Peyer's patch (tissue), 4 donors: ENCODE measurements at regions not wholly inside any gene's neighbourhood (a gene's known extent, or its start where the extent isn't known, plus 50 kb on each side); places are given as distances from the start of the nearest gene placed in this dataset.

Experiments used
- DNase-seq, 3 donors: peaks; one replicate each; pipeline ENCODE4 v3.0.0-alpha.2; 2017 to 2019
- H3K27ac ChIP-seq, 4 donors: fragments of 200-600 bp; sonication (generic); one replicate each; pipeline ENCODE4 v1.5.1; 2016 to 2019
- H3K27me3 ChIP-seq, 2 donors: fragments of 200-600 bp; sonication (generic); one replicate each; pipeline ENCODE4 v1.5.1; 2019
- H3K36me3 ChIP-seq, 3 donors: fragments of 200-600 bp; sonication (generic); one replicate each; pipeline ENCODE4 v1.5.1; 2016 to 2019
- H3K4me1 ChIP-seq, 4 donors: fragments of 200-600 bp; sonication (generic); one replicate each; pipeline ENCODE4 v1.5.1; 2016 to 2019
- H3K4me3 ChIP-seq, 4 donors: fragments of 200-600 bp; sonication (generic); 1 replicate in 3 of 4; 2 replicates in 1 of 4; pipeline ENCODE4 v1.5.1; 2016 to 2019; ENCODE audit warnings: mild to moderate bottlenecking in 1 of 4
- H3K9me3 ChIP-seq, 4 donors: fragments of 200-600 bp; sonication (generic); one replicate each; pipeline ENCODE4 v1.5.1; 2016 to 2019; ENCODE audit warnings: mild to moderate bottlenecking in 1 of 4
- POLR2A ChIP-seq, 2 donors: fragments of 450-650 bp; IDR thresholded peaks; one replicate each; pipeline ENCODE4 v1.5.1; 2017; ENCODE audit warnings: antibody characterized with exemption in 2 of 2, mild to moderate bottlenecking in 2 of 2, moderate library complexity in 2 of 2
- TF ChIP-seq, protein P1 (sequence below), 6 experiments: fragments of 450-650 bp in 4 of 6; fragments of 200-600 bp in 2 of 6; sonication (generic) in 1 of 6; IDR thresholded peaks; one replicate each; pipeline ENCODE4 v1.5.1; 2017 to 2019; ENCODE audit warnings: antibody characterized with exemption in 6 of 6, mild to moderate bottlenecking in 3 of 6, moderate library complexity in 1 of 6

DNA sequence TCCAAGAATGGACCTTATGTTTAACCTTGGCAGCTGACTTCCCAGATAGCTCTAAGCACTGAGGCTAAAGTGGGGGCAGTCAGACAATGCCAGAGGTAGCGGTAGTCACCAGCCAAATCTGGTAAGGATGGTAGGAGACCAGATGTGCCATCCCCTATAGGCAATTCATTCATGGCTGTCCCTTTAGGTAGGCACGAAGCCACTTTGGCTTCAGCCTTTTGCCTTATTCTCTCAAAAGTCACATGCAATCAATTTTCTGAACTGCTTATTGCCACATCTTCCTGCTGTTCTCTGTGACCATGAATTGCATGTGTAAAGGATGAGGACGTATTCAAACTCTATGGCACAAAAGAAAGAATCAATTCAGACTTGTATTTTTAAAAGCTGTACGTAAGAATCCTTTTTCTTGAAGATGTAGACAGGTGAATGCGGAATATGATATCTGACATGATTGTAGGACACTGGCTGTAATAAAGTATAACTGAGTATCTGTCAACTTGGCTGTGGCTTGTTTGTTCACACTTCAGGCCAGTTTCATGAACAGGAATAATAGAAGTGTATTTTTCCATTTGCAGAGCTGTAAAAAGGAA, 611.7 kb downstream of the NR2F1-AS1 start:
- Histone ChIP-seq H3K4me3 (no peak overlapping the region), H3K9me3 (no peaks in the 10 kb centered on the region), H3K4me1 (no peaks in the 10 kb centered on the region), H3K27ac (no peak overlapping the region), H3K27me3 (no peaks in the 10 kb centered on the region), H3K36me3 (no peaks in the 10 kb centered on the region)
- no peak for DNase-seq
- TF ChIP-seq POLR2A (IDR thresholded peaks at IDR 0.05) = no peak
- TF ChIP-seq, protein P1, sequence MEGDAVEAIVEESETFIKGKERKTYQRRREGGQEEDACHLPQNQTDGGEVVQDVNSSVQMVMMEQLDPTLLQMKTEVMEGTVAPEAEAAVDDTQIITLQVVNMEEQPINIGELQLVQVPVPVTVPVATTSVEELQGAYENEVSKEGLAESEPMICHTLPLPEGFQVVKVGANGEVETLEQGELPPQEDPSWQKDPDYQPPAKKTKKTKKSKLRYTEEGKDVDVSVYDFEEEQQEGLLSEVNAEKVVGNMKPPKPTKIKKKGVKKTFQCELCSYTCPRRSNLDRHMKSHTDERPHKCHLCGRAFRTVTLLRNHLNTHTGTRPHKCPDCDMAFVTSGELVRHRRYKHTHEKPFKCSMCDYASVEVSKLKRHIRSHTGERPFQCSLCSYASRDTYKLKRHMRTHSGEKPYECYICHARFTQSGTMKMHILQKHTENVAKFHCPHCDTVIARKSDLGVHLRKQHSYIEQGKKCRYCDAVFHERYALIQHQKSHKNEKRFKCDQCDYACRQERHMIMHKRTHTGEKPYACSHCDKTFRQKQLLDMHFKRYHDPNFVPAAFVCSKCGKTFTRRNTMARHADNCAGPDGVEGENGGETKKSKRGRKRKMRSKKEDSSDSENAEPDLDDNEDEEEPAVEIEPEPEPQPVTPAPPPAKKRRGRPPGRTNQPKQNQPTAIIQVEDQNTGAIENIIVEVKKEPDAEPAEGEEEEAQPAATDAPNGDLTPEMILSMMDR (IDR thresholded peaks at IDR 0.05) = no peak

DNA sequence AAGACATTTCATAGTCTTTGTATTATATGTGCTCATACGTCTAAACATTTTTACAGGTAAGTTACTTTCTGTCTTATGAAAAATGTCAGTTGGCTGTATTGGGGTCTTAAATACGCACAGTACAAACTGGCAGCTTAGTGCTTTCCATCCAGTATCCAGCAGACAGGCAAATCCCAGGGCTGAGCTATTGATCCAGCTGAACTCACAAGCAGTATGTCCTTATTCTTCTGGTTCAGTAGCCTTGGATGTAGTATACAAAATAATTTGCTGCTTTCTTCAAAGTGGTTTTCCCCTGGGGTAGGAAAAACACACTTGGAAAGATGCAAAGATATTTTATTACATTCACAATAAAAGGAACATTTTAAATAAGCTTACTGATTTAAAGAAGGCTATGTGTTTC, 617.2 kb downstream of the NR2F1-AS1 start:
- no peak overlapping the region for H3K4me3 ChIP-seq
- no peak overlapping the region for H3K27ac ChIP-seq
- TF ChIP-seq, protein P1 (IDR thresholded peaks at IDR 0.05) = no peak
- no peak for DNase-seq
- H3K4me1 ChIP-seq = no peaks in the 10 kb centered on the region
- no peaks in the 10 kb centered on the region for H3K36me3 ChIP-seq
- H3K9me3 ChIP-seq = no peaks in the 10 kb centered on the region
- no peaks in the 10 kb centered on the region for H3K27me3 ChIP-seq

DNA sequence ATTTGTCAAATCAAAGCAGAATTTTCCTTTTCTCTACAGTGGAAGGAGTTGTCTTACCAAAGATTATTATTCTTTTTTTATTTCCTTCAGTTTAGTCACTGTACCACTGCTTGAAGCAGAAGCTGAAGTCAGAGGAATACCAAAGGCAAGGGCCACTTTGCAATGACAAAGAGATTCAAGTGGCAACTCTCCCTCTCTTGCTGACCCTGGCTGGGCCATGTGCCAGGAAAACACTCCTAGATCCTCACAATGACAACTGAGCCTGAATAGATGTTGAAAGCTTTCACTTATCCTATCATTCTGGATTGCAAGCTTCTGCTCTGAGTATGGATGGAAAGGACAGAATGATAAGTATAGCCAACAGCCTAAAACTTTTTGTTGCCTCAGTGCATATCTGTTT, 618.3 kb downstream of the NR2F1-AS1 start:
- TF ChIP-seq, protein P1 (IDR thresholded peaks at IDR 0.05) = no peak
- TF ChIP-seq POLR2A (IDR thresholded peaks at IDR 0.05) = no peak
- H3K4me1 ChIP-seq = no peaks in the 10 kb centered on the region

DNA sequence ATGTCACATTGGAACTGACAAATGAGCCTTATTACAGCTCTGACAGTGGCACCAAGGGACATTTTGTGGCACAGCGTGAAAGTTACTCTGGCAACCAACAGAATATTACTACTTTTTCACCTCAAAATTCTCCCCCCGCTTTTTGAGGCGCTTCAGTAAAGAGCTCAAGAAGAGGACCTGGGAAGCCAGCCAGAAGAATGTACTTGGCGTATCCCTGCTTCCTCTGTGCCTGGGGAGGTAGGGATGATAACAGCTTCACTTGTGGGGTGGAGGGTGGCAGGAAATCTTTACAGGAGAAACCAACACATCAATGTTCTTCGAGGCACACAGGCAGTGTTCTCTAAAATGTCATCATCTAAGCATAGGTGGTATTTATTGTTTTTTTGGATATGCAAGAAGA, 624.1 kb downstream of the NR2F1-AS1 start:
- TF ChIP-seq, protein P1 (IDR thresholded peaks at IDR 0.05) = no peak
- no peak for TF ChIP-seq POLR2A (IDR thresholded peaks at IDR 0.05)
- no peak for DNase-seq
- H3K4me1 ChIP-seq = no peaks in the 10 kb centered on the region

More for the DNA sequence above, 618.3 kb downstream of the NR2F1-AS1 start:
- H3K9me3 ChIP-seq = no peaks in the 10 kb centered on the region
- H3K27ac ChIP-seq = no peak overlapping the region
- no peaks in the 10 kb centered on the region for H3K36me3 ChIP-seq
- H3K27me3 ChIP-seq = no peaks in the 10 kb centered on the region
- H3K4me3 ChIP-seq = no peak overlapping the region
- no peak for DNase-seq

DNA sequence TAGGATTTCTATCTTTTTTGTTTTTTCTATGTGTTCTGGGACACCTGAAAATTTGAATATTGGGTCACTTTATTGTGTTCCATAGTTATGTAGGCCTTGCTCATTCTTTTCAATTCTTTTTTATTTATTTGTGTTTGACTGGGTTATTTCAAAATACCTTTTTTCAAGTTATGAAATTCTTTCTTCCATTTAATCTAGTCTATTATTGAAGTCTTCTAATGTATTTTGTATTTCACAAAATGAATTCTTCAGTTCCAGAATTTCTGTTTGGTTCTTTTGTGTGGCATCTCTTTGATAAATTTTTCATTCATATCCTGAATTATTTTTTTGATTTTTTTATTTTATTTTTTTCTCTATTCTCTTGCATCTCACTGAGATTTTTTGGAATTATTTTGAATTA, 628.8 kb downstream of the NR2F1-AS1 start:
- H3K27ac ChIP-seq = no peak overlapping the region
- H3K36me3 ChIP-seq = no peaks in the 10 kb centered on the region
- TF ChIP-seq, protein P1 (IDR thresholded peaks at IDR 0.05) = no peak
- TF ChIP-seq POLR2A (IDR thresholded peaks at IDR 0.05) = no peak
- H3K4me1 ChIP-seq = no peaks in the 10 kb centered on the region
- H3K4me3 ChIP-seq = no peak overlapping the region
- H3K27me3 ChIP-seq = no peaks in the 10 kb centered on the region
- no peak for DNase-seq
- H3K9me3 ChIP-seq = no peaks in the 10 kb centered on the region

More for the DNA sequence above, 624.1 kb downstream of the NR2F1-AS1 start:
- no peaks in the 10 kb centered on the region for H3K27me3 ChIP-seq
- H3K27ac ChIP-seq = no peak overlapping the region
- H3K36me3 ChIP-seq = no peaks in the 10 kb centered on the region
- no peak overlapping the region for H3K4me3 ChIP-seq
- H3K9me3 ChIP-seq = no peaks in the 10 kb centered on the region

DNA sequence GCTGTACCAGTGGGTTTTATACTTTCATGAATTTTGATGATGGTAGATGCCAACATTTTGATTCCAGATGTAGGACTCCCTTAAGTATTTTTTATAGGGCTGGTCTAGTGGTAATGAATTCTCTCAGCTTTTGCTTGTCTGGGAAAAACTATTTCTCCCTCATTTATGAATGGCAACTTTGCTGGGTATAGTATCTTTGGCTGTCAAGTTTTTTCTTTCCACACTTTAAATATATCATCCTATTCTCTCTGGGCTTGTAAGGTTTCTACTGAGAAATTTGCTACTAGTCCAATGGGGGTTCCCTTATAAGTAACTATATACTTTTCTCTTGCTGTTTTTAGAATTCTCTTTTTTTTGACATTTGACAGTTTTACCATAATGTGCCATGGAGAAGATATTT, 629.3 kb downstream of the NR2F1-AS1 start:
- no peaks in the 10 kb centered on the region for H3K9me3 ChIP-seq
- no peak overlapping the region for H3K4me3 ChIP-seq
- DNase-seq = no peak
- no peak for TF ChIP-seq POLR2A (IDR thresholded peaks at IDR 0.05)
- TF ChIP-seq, protein P1 (IDR thresholded peaks at IDR 0.05) = no peak
- no peak overlapping the region for H3K27ac ChIP-seq
- H3K36me3 ChIP-seq = no peaks in the 10 kb centered on the region
- no peaks in the 10 kb centered on the region for H3K4me1 ChIP-seq
- H3K27me3 ChIP-seq = no peaks in the 10 kb centered on the region
